Spleen (tissue), 11 donors: ENCODE measurements at regions not wholly inside any gene's neighbourhood (a gene's known extent, or its start where the extent isn't known, plus 50 kb on each side); places are given as distances from the start of the nearest gene placed in this dataset.

ENCODE experiments used
- DNase-seq: peaks from one replicate; pipeline ENCODE4 v3.0.0-alpha.2; 2020
- H3K27ac ChIP-seq, 8 donors: fragments of 200-600 bp; sonication (generic) in 7 of 8; 1 replicate in 4 of 8; 2 replicates in 4 of 8; pipeline versions ENCODE4 v1.5.0 to v1.8.0; 2016 to 2021; ENCODE audit warnings: inconsistent platforms in 4 of 8, mild to moderate bottlenecking in 4 of 8, moderate library complexity in 1 of 8
- H3K27me3 ChIP-seq, 7 donors: fragments of 200-600 bp; sonication (generic) in 6 of 7; replicated peaks in 1 of 7; 1 replicate in 4 of 7; 2 replicates in 3 of 7; pipeline versions ENCODE4 v1.5.0 to v1.8.0; 2016 to 2021; ENCODE audit warnings: inconsistent platforms in 3 of 7, mild to moderate bottlenecking in 1 of 7
- H3K36me3 ChIP-seq, 6 donors: fragments of 200-600 bp; sonication (generic) in 5 of 6; 1 replicate in 4 of 6; 2 replicates in 2 of 6; pipeline versions ENCODE4 v1.5.0 to v1.8.0; 2016 to 2021; ENCODE audit warnings: inconsistent platforms in 2 of 6
- H3K4me1 ChIP-seq, 6 donors: fragments of 200-600 bp; sonication (generic) in 5 of 6; 1 replicate in 3 of 6; 2 replicates in 3 of 6; pipeline versions ENCODE4 v1.5.0 to v1.8.0; 2016 to 2021; ENCODE audit warnings: inconsistent platforms in 3 of 6
- H3K4me3 ChIP-seq, 8 donors: fragments of 200-600 bp; sonication (generic) in 7 of 8; 1 replicate in 4 of 8; 2 replicates in 4 of 8; pipeline versions ENCODE4 v1.5.0 to v1.8.0; 2016 to 2021; ENCODE audit warnings: inconsistent platforms in 4 of 8, mild to moderate bottlenecking in 4 of 8, moderate library complexity in 2 of 8
- H3K9me3 ChIP-seq, 8 donors: fragments of 200-600 bp; sonication (generic) in 7 of 8; 1 replicate in 4 of 8; 2 replicates in 4 of 8; pipeline versions ENCODE4 v1.5.0 to v1.8.0; 2016 to 2021; ENCODE audit warnings: inconsistent platforms in 4 of 8
- POLR2A ChIP-seq, 3 donors: fragments of 450-650 bp; IDR thresholded peaks; one replicate each; pipeline ENCODE4 v1.5.1; 2017; ENCODE audit warnings: antibody characterized with exemption in 3 of 3, mild to moderate bottlenecking in 1 of 3
- POLR2AphosphoS5 ChIP-seq, 3 donors: sonication (generic); formaldehyde crosslinking; IDR thresholded peaks; one replicate each; pipeline ENCODE4 v1.5.1; 2017; ENCODE audit warnings: antibody characterized with exemption in 3 of 3
- WGBS, 5 donors: extraction: QIAGEN DNeasy Blood & Tissue Kit in 3 of 5; methylation state at CpG; one replicate each; pipeline versions ENCODE4 v1.1.5 to v1.1.7; 2013 to 2018; 5-methylcytosine and 5-hydroxymethylcytosine counted together
- intact Hi-C: fragments of 100-400 bp; cut with DNase I; formaldehyde crosslinking; loops from one replicate; pipeline ENCODE4 v1.15.0; 2023; ENCODE audit warnings: low total_unique reads
- TF ChIP-seq, protein P1 (sequence below), 11 experiments: fragments of 200-600 bp in 7 of 11; fragments of 450-650 bp in 4 of 11; sonication (generic) in 4 of 11; IDR thresholded peaks in 8 of 11; conservative IDR thresholded peaks in 3 of 11; 1 replicate in 7 of 11; 2 replicates in 4 of 11; pipeline versions ENCODE4 v1.4.0 to v1.8.0; 2016 to 2021; ENCODE audit warnings: antibody characterized with exemption in 11 of 11, inconsistent platforms in 4 of 11, mild to moderate bottlenecking in 1 of 11
- donor health status: healthy with polysubstance abuse.
- donor health status: DM: no; HTN: no; CAD: no; lungs with moderate emphysema.
- donor health status: DM: no; HTN: no; CAD: no.
- donor health status: Bipolar disorder and iron deficiency.
- donor health status: healthy.
- donor health status: DM: no; HTN: no; CAD: no.
- donor health status: DM: yes; HTN: yes; CAD: no.

GRCh38 chr5:74237571-74238145 lies 402.9 kb downstream of the ENC1 start:
- H3K27me3 ChIP-seq, result no peaks in the 10 kb centered on the region
- H3K9me3 ChIP-seq, result no peaks in the 10 kb centered on the region
- no peak overlapping the region for H3K4me3 ChIP-seq
- WGBS, 5 donors, result 74 to 88% (median 82%) methylated on average over 3 of the region's 3 CpGs
- DNase-seq, result no peak
- TF ChIP-seq, protein P1, sequence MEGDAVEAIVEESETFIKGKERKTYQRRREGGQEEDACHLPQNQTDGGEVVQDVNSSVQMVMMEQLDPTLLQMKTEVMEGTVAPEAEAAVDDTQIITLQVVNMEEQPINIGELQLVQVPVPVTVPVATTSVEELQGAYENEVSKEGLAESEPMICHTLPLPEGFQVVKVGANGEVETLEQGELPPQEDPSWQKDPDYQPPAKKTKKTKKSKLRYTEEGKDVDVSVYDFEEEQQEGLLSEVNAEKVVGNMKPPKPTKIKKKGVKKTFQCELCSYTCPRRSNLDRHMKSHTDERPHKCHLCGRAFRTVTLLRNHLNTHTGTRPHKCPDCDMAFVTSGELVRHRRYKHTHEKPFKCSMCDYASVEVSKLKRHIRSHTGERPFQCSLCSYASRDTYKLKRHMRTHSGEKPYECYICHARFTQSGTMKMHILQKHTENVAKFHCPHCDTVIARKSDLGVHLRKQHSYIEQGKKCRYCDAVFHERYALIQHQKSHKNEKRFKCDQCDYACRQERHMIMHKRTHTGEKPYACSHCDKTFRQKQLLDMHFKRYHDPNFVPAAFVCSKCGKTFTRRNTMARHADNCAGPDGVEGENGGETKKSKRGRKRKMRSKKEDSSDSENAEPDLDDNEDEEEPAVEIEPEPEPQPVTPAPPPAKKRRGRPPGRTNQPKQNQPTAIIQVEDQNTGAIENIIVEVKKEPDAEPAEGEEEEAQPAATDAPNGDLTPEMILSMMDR (IDR thresholded peaks at IDR 0.05 in 8 of 11, conservative IDR thresholded peaks at IDR 0.05 in 3 of 11), result no peak
- TF ChIP-seq POLR2AphosphoS5 (IDR thresholded peaks at IDR 0.05), result no peak
- TF ChIP-seq POLR2A (IDR thresholded peaks at IDR 0.05), result no peak
- H3K27ac ChIP-seq, result no peak overlapping the region
- H3K4me1 ChIP-seq, result peaks cover 0 to 33% (median 6%) of the 10 kb centered on the region in 6 donors
- intact Hi-C loops, result no loop called here
- no peaks in the 10 kb centered on the region for H3K36me3 ChIP-seq

- Histone ChIP-seq H3K4me1 (peaks cover 0 to 18% (median 2%) of the 10 kb centered on the region in 6 donors), H3K36me3 (no peaks in the 10 kb centered on the region), H3K27me3 (no peaks in the 10 kb centered on the region), H3K4me3 (no peak overlapping the region), H3K27ac (no peak overlapping the region), H3K9me3 (no peaks in the 10 kb centered on the region)
- TF ChIP-seq, protein P1 (IDR thresholded peaks at IDR 0.05 in 8 of 11, conservative IDR thresholded peaks at IDR 0.05 in 3 of 11), result no peak
- TF ChIP-seq POLR2AphosphoS5 (IDR thresholded peaks at IDR 0.05) (no peak), POLR2A (IDR thresholded peaks at IDR 0.05) (no peak)
- intact Hi-C loops, result no loop called here
- DNase-seq, result no peak
These were observed 405.0 kb downstream of the ENC1 start for GRCh38 chr5:74235552-74235951.

GRCh38 chr5:74233571-74233970 lies 407.0 kb downstream of the ENC1 start:
- WGBS, 5 donors, result 77 to 96% (median 87%) methylated on average over 1 of the region's 1 CpG
- H3K36me3 ChIP-seq, result no peaks in the 10 kb centered on the region
- intact Hi-C loops, result no loop called here
- no peak overlapping the region for H3K27ac ChIP-seq
- TF ChIP-seq, protein P1 (IDR thresholded peaks at IDR 0.05 in 8 of 11, conservative IDR thresholded peaks at IDR 0.05 in 3 of 11), result no peak
- no peaks in the 10 kb centered on the region for H3K27me3 ChIP-seq
- no peaks in the 10 kb centered on the region for H3K4me1 ChIP-seq
- no peak overlapping the region for H3K4me3 ChIP-seq
- H3K9me3 ChIP-seq, result no peaks in the 10 kb centered on the region
- no peak for DNase-seq

- Histone ChIP-seq H3K27me3 (no peaks in the 10 kb centered on the region), H3K9me3 (no peaks in the 10 kb centered on the region), H3K4me1 (no peaks in the 10 kb centered on the region), H3K4me3 (no peak overlapping the region), H3K36me3 (no peaks in the 10 kb centered on the region), H3K27ac (no peak overlapping the region)
- TF ChIP-seq POLR2A (IDR thresholded peaks at IDR 0.05) (no peak), POLR2AphosphoS5 (IDR thresholded peaks at IDR 0.05) (no peak)
- TF ChIP-seq, protein P1 (IDR thresholded peaks at IDR 0.05 in 8 of 11, conservative IDR thresholded peaks at IDR 0.05 in 3 of 11), result no peak
- no peak for DNase-seq
- intact Hi-C loops, result no loop called here
These were observed 407.4 kb downstream of the ENC1 start for GRCh38 chr5:74233091-74233490.
